ENCODE measurements at regions not wholly inside any gene's neighbourhood (a gene's known extent, or its start where the extent isn't known, plus 50 kb on each side); places are given as distances from the start of the nearest gene placed in this dataset.

- TF ChIP-seq SIN3A (IDR thresholded peaks at IDR 0.05; ENCODE audit: borderline replicate concordance, insufficient read depth, low read depth, low read length) (no peak), REST (IDR thresholded peaks at IDR 0.05; ENCODE audit: insufficient read depth in 1 of 2, low read depth in 2 of 2, low read length in 1 of 2) (no peak), TCF7L2 (IDR thresholded peaks at IDR 0.05; ENCODE audit: low read depth, low read length) (no peak), POLR2AphosphoS5 (IDR thresholded peaks at IDR 0.05; ENCODE audit: low read depth, low read length) (no peak)
- TF ChIP-seq, protein P1, sequence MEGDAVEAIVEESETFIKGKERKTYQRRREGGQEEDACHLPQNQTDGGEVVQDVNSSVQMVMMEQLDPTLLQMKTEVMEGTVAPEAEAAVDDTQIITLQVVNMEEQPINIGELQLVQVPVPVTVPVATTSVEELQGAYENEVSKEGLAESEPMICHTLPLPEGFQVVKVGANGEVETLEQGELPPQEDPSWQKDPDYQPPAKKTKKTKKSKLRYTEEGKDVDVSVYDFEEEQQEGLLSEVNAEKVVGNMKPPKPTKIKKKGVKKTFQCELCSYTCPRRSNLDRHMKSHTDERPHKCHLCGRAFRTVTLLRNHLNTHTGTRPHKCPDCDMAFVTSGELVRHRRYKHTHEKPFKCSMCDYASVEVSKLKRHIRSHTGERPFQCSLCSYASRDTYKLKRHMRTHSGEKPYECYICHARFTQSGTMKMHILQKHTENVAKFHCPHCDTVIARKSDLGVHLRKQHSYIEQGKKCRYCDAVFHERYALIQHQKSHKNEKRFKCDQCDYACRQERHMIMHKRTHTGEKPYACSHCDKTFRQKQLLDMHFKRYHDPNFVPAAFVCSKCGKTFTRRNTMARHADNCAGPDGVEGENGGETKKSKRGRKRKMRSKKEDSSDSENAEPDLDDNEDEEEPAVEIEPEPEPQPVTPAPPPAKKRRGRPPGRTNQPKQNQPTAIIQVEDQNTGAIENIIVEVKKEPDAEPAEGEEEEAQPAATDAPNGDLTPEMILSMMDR (IDR thresholded peaks at IDR 0.05), result no peak
- Histone ChIP-seq H3K36me3 (ENCODE audit: control insufficient read depth, insufficient read depth, low read length) (no peaks in the 10 kb centered on the region), H3K27me3 (ENCODE audit: control insufficient read depth, insufficient read depth, low read length) (no peaks in the 10 kb centered on the region), H3K4me3 (ENCODE audit: low read depth in 2 of 2, low read length in 2 of 2) (no peak overlapping the region), H3K4me1 (ENCODE audit: control insufficient read depth, insufficient read depth, low read length) (no peaks in the 10 kb centered on the region; the same call in 1 of the 2 replicates), H3K27ac (ENCODE audit: low read length) (no peak overlapping the region), H3K9me3 (ENCODE audit: control insufficient read depth, insufficient read depth, low read depth, low read length) (no peaks in the 10 kb centered on the region)
- POLR2A ChIA-PET, result no interaction called here
- intact Hi-C loops (cut with micrococcal nuclease; ENCODE audit: unreplicated experiment), result no loop called here
- DNase-seq (ENCODE audit: low read depth, low spot score) (no peak), ATAC-seq (no peak)
- CTCF ChIA-PET, result interaction anchor here (0.6 kb wide), 1 partner anchor 106 kb away, joined by 3 read pairs; no protein-coding TSS in a partner anchor
- in situ Hi-C loops (cut with HindIII; ENCODE audit: low pct_unique_long_range_greater_than_20kb, low sequenced_read_pairs), result no loop called here
- BruUV-seq (replicated peaks), result no TSS peak
Observed at GRCh38 chr15:39188930-39189329, 391.9 kb upstream of the THBS1 start.

DNA sequence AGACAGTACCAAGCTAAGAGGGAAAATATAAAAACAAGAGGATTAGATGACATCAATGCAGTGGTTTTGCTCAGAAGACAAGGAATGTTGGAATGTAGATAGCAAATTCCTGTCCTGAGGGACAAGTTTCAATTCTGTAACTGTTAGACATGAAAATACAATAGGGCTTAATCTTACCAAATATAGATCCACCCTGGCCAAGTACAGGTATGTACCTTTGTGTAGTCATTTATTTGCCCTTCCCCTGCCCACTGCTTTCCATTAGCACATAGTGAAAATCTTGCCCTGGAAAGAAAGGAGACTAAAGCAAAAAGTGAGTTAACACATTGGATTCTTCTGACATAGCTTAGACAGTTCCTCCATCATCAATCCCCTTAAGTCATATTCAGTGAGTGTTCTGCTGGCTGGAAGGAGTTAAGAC is 389.0 kb upstream of the THBS1 start:
- Histone ChIP-seq H3K27me3 (ENCODE audit: control insufficient read depth, insufficient read depth, low read length) (no peaks in the 10 kb centered on the region), H3K4me3 (ENCODE audit: low read depth in 2 of 2, low read length in 2 of 2) (no peak overlapping the region), H3K36me3 (ENCODE audit: control insufficient read depth, insufficient read depth, low read length) (no peaks in the 10 kb centered on the region), H3K4me1 (ENCODE audit: control insufficient read depth, insufficient read depth, low read length) (no peaks in the 10 kb centered on the region; the same call in 1 of the 2 replicates), H3K9me3 (ENCODE audit: control insufficient read depth, insufficient read depth, low read depth, low read length) (no peaks in the 10 kb centered on the region), H3K27ac (ENCODE audit: low read length) (no peak overlapping the region)
- BruUV-seq (replicated peaks), result no TSS peak
- CTCF ChIA-PET, result no interaction called here
- TF ChIP-seq POLR2AphosphoS5 (IDR thresholded peaks at IDR 0.05; ENCODE audit: low read depth, low read length) (no peak), TCF7L2 (IDR thresholded peaks at IDR 0.05; ENCODE audit: low read depth, low read length) (no peak), REST (IDR thresholded peaks at IDR 0.05; ENCODE audit: insufficient read depth in 1 of 2, low read depth in 2 of 2, low read length in 1 of 2) (no peak), SIN3A (IDR thresholded peaks at IDR 0.05; ENCODE audit: borderline replicate concordance, insufficient read depth, low read depth, low read length) (no peak)
- TF ChIP-seq, protein P1 (IDR thresholded peaks at IDR 0.05), result no peak
- no peak for DNase-seq (ENCODE audit: low read depth, low spot score)
- POLR2A ChIA-PET, result no interaction called here
- in situ Hi-C loops (cut with HindIII; ENCODE audit: low pct_unique_long_range_greater_than_20kb, low sequenced_read_pairs), result no loop called here
- no peak for ATAC-seq
- intact Hi-C loops (cut with micrococcal nuclease; ENCODE audit: unreplicated experiment), result no loop called here

Measured in Panc1 (cell line).